ENCODE measurements at regions not wholly inside any gene's neighbourhood (a gene's known extent, or its start where the extent isn't known, plus 50 kb on each side); places are given as distances from the start of the nearest gene placed in this dataset.

GRCh38 chr16:35506018-35506897, 2046.8 kb downstream of the TP53TG3F start (continued):
- TF ChIP-seq FOXO4 (CRISPR knock-in tag; IDR thresholded peaks at IDR 0.05) (no peak), SIN3B (IDR thresholded peaks at IDR 0.05; ENCODE audit: low read depth) (no peak), E2F4 (CRISPR knock-in tag; IDR thresholded peaks at IDR 0.05; ENCODE audit: low read depth) (no peak), ZNF512 (tag; IDR thresholded peaks at IDR 0.05) (no peak), POU5F1 (IDR thresholded peaks at IDR 0.05; ENCODE audit: borderline replicate concordance, low read depth, low read length, partially characterized antibody) (no peak), PATZ1 (CRISPR knock-in tag; IDR thresholded peaks at IDR 0.05; ENCODE audit: borderline replicate concordance) (no peak), ERF (CRISPR knock-in tag; IDR thresholded peaks at IDR 0.05) (peak; percentile 37; the same call in 1 of the 2 replicates), U2AF1 (optimal IDR thresholded peaks at IDR 0.05; ENCODE audit: low read depth, low read length) (no peak), NFATC3 (IDR thresholded peaks at IDR 0.05) (no peak), EHMT2 (IDR thresholded peaks at IDR 0.05) (no peak), NFIC (IDR thresholded peaks at IDR 0.05) (no peak), SIX5 (IDR thresholded peaks at IDR 0.05; ENCODE audit: borderline replicate concordance in 1 of 2, insufficient read depth in 1 of 2, low read depth in 1 of 2, low read length in 2 of 2) (no peak), RNF219 (CRISPR knock-in tag; IDR thresholded peaks at IDR 0.05) (no peak), ZNF584 (CRISPR knock-in tag; IDR thresholded peaks at IDR 0.05; ENCODE audit: low read depth) (no peak), ZNF146 (CRISPR knock-in tag; IDR thresholded peaks at IDR 0.05; ENCODE audit: unreplicated experiment) (no peak), DACH1 (IDR thresholded peaks at IDR 0.05; ENCODE audit: partially characterized antibody) (no peak), ZNF511 (CRISPR knock-in tag; IDR thresholded peaks at IDR 0.05) (no peak)

All from K562 (cell line).